GM23248 (cell line): ENCODE measurements at regions not wholly inside any gene's neighbourhood (a gene's known extent, or its start where the extent isn't known, plus 50 kb on each side); places are given as distances from the start of the nearest gene placed in this dataset.

Experiments used
- EZH2 ChIP-seq: fragments of 200-600 bp; sonication (generic); IDR thresholded peaks from 2 replicates; pipeline ENCODE4 v1.6.1; 2018; ENCODE audit warnings: antibody characterized with exemption, mild to moderate bottlenecking; ENCODE audit not compliant: insufficient read depth, poor library complexity, severe bottlenecking
- EZH2phosphoT487 ChIP-seq: fragments of 200-600 bp; sonication (generic); IDR thresholded peaks from 2 replicates; pipeline ENCODE4 v1.6.1; 2018; ENCODE audit warnings: antibody characterized with exemption, moderate library complexity, mild to moderate bottlenecking, low read depth; ENCODE audit not compliant: insufficient read depth

DNA sequence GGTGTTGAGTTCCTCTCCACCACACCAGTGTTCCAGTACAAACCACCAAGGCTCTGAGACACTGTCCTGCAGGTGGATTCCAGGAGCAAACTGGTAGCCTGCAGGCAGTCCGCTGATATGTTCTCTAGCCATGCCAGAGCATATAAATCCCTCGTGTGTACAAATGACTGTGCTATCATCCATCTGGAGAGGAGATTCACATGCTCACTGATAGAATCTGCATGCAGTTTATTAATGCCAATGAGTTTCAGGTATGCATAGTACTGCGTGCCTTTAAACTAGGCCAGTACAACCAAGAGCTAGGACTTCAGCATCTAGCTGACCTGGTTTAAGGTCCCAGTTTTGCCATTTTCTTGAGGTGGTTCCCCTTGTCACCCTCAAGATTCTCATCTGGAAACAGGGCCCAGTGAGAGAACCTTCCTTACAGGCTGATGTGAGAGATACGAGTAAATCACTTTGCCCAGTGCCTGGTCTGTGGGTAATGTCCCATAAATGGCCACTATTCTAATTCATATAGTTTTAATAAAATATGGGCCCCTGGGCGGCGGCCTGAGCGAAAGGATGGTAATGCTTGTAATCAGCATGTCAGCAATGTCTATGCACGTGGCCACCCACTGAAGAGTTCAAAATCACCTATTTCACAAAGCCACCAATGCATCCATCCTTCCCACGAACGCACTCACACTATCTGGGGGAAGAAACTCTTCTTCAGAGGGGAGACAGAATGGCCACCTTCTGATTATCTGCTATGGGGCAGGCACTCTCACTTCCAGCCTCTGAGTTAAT lies 268.0 kb upstream of the ZMIZ1 start:
- TF ChIP-seq EZH2phosphoT487, result no peak
- no peak for TF ChIP-seq EZH2
